B cell (primary cell): ENCODE measurements at regions not wholly inside any gene's neighbourhood (a gene's known extent, or its start where the extent isn't known, plus 50 kb on each side); places are given as distances from the start of the nearest gene placed in this dataset.

ENCODE experiments used
- CTCF ChIP-seq: fragments of 200-600 bp; IDR thresholded peaks from one replicate; pipeline ENCODE4 v1.8.0; 2022; ENCODE audit warnings: antibody characterized with exemption, mild to moderate bottlenecking
- EZH2 ChIP-seq: IDR thresholded peaks from 2 replicates; pipeline ENCODE4 v1.6.1; 2012; ENCODE audit warnings: borderline replicate concordance, low read depth, mild to moderate bottlenecking, moderate library complexity, low read length; ENCODE audit not compliant: insufficient read depth, poor library complexity, severe bottlenecking

GRCh38 chr13:106139942-106140341 is 395.5 kb downstream of the EFNB2 start:
- TF ChIP-seq CTCF (no peak), EZH2 (no peak)
